ENCODE measurements at regions not wholly inside any gene's neighbourhood (a gene's known extent, or its start where the extent isn't known, plus 50 kb on each side); places are given as distances from the start of the nearest gene placed in this dataset.

- Mint-ChIP-seq H3K27me3 (ENCODE audit: low read depth) (peaks cover 1% of the 10 kb centered on the region), H3K9me3 (no peaks in the 10 kb centered on the region), H3K4me1 (peaks cover 19% of the 10 kb centered on the region), H3K4me3 (no peak overlapping the region), H3K27ac (no peak overlapping the region), H3K36me3 (no peaks in the 10 kb centered on the region)
- no peak for DNase-seq (ENCODE audit: low spot score in 2 of 2, unreplicated experiment in 2 of 2)
- TF ChIP-seq CTCF (IDR thresholded peaks at IDR 0.05; ENCODE audit: unreplicated experiment), result no peak
Observed at GRCh38 chr5:4207486-4207885, 611.9 kb downstream of the IRX1 start.

DNA sequence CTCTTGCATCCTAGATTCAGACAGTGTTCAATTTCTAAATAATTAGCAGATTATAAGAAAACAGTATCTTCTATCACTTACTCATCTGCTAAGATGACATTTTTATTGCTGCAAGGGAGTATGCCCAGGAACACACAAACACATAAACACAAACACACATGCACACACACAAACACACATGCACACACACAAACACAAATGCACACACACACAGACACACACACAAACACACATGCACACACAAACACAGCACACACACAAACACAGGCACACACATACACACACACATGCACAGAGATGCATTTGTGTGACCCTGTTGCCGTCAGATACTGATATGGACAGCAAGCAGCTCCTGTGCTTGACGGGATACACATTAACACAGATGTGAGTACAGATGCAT is 612.9 kb downstream of the IRX1 start:
- TF ChIP-seq CTCF (IDR thresholded peaks at IDR 0.05; ENCODE audit: unreplicated experiment), result no peak
- DNase-seq (ENCODE audit: low spot score in 2 of 2, unreplicated experiment in 2 of 2), result no peak

DNA sequence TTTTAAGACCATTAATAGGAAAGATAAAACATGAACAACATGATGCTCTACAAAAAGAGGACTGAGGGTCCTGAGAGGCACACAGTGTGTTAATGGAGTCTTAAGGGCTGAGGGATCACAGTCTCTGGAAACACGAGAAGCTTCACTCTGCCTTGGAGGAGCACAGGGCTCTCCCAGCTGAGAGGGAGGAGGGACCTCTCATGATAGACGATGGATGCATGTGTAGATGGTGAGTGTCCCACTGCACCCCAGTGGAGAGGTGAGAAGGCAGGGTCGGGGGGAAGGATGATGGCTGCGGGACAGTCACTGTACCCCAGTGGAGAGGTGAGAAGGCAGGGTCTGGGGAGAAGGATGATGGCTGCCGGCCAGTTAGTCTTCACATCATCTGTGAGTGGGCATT is 613.4 kb downstream of the IRX1 start:
- no peaks in the 10 kb centered on the region for H3K27me3 Mint-ChIP-seq (ENCODE audit: low read depth)
- H3K4me3 Mint-ChIP-seq, result no peak overlapping the region
- DNase-seq (ENCODE audit: low spot score in 2 of 2, unreplicated experiment in 2 of 2), result no peak
- no peak for TF ChIP-seq CTCF (IDR thresholded peaks at IDR 0.05; ENCODE audit: unreplicated experiment)
- peaks cover 32% of the 10 kb centered on the region for H3K4me1 Mint-ChIP-seq
- no peaks in the 10 kb centered on the region for H3K36me3 Mint-ChIP-seq
- H3K27ac Mint-ChIP-seq, result no peak overlapping the region
- H3K9me3 Mint-ChIP-seq, result no peaks in the 10 kb centered on the region

More for the DNA sequence above, 612.9 kb downstream of the IRX1 start:
- Mint-ChIP-seq H3K27me3 (ENCODE audit: low read depth) (no peaks in the 10 kb centered on the region), H3K4me3 (no peak overlapping the region), H3K27ac (no peak overlapping the region), H3K4me1 (peaks cover 30% of the 10 kb centered on the region), H3K9me3 (no peaks in the 10 kb centered on the region), H3K36me3 (no peaks in the 10 kb centered on the region)

GRCh38 chr5:4212071-4212739 is 616.6 kb downstream of the IRX1 start:
- H3K9me3 Mint-ChIP-seq, result no peaks in the 10 kb centered on the region
- H3K27ac Mint-ChIP-seq, result no peak overlapping the region
- no peak for TF ChIP-seq CTCF (IDR thresholded peaks at IDR 0.05; ENCODE audit: unreplicated experiment)
- no peak for DNase-seq (ENCODE audit: low spot score in 2 of 2, unreplicated experiment in 2 of 2)
- peaks cover 16% of the 10 kb centered on the region for H3K4me1 Mint-ChIP-seq
- peaks cover 8% of the 10 kb centered on the region for H3K27me3 Mint-ChIP-seq (ENCODE audit: low read depth)
- H3K4me3 Mint-ChIP-seq, result no peak overlapping the region
- H3K36me3 Mint-ChIP-seq, result no peaks in the 10 kb centered on the region

DNA sequence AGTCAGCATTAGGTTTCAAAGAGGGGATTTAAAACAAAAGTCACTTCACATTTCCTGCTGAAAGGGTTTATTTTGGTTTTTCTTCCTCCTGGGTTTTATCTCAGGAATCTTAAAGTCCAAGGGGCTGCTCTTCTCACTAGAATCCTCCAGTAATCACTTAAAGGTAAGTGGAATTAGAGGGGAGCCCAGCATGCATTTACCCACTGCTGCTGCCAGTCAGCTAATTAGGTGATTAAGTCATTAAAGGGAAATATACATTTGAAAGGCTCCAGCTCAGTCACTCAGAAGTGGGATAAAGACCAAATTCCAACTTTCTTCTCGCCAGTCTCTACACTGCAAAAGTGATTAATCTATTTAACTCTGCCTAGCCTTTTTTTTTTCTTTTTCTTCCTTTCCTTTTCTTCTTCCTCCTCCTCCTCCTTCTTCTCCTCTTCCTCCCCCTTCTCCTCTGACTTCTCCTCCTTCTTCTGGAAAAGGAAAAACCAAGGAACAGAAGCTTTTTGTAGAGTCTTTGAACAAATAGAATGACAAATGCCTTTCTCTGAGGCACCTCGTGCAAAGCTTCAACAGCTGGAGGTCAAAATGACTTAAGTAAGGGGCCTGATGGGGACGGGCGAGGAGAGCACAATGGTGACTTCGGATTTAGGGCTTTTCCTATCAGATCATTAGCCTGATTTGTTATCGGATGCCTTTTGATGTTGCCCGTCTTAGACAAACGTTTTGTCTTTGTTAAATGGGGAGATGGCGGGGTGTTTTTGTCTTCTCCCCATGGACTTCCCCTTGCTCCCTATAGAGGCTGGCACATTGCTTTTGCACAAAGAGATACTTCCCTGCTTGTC is 617.6 kb downstream of the IRX1 start:
- Mint-ChIP-seq H3K27me3 (ENCODE audit: low read depth) (peaks cover 8% of the 10 kb centered on the region), H3K9me3 (no peaks in the 10 kb centered on the region), H3K4me3 (no peak overlapping the region), H3K36me3 (no peaks in the 10 kb centered on the region), H3K27ac (no peak overlapping the region), H3K4me1 (peaks cover 17% of the 10 kb centered on the region)
- DNase-seq (ENCODE audit: low spot score in 2 of 2, unreplicated experiment in 2 of 2), result no peak
- TF ChIP-seq CTCF (IDR thresholded peaks at IDR 0.05; ENCODE audit: unreplicated experiment), result no peak
